ENCODE measurements at regions not wholly inside any gene's neighbourhood (a gene's known extent, or its start where the extent isn't known, plus 50 kb on each side); places are given as distances from the start of the nearest gene placed in this dataset.
"Not testable (repeated sequence)": the region's sequence is repeated elsewhere in the genome, so short reads cannot be mapped to it uniquely, and the experiment has no call there.

DNA sequence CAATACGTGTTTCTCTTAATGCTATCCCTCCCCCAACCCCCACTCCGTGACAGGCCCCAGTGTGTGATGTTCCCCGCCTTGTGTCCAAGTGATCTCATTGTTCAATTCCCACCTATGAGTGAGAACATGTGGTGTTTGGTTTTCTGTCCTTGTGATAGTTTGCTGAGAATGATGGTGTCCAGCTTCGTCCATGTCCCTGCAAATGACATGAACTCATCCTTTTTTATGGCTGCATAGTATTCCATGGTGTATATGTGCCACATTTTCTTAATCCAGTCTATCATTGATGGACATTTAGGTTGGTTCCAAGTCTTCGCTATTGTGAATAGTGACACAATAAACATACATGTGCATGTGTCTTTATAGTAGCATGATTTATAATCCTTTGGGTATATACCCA, 52.5 kb downstream of the KIAA0408 start:
- not testable (repeated sequence) for H3K27me3 ChIP-seq; H3K9me3 ChIP-seq (ENCODE audit: low read depth); H2AFZ ChIP-seq; H3K27ac ChIP-seq; H3K9me2 ChIP-seq (replicated peaks; ENCODE audit: insufficient read depth); H3K4me2 ChIP-seq; H4K20me1 ChIP-seq (ENCODE audit: insufficient read depth, poor library complexity, severe bottlenecking); H3K4me3 ChIP-seq; DNase-seq (ENCODE audit: low spot score); H3K4me1 ChIP-seq (ENCODE audit: insufficient read depth); H3K79me2 ChIP-seq; H3K36me3 ChIP-seq (replicated peaks; ENCODE audit: insufficient read depth, low read depth)
- WGBS (ENCODE audit: low lambda C conversion rate, missing lambda C conversion rate) = 94% methylated on average over 5 of the region's 5 CpGs

DNA sequence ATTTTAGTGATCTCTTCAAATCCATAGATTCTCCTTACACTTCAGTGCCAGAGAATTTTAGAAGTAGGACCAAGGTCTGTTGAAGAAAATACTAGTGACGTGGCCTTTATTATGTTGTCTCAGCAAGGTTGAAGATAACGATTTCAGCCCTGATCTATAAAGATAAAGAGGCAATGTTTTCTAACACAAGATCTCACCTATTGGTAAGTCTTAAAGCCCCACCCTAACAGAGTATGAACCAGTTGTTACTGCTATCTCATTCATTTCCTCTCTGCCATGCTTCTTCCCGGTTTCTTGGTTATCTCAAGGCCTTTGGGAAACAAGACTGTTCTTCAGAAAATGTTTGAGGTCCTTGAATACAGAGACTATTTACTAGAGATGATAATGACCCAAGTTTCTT, 53.1 kb downstream of the KIAA0408 start:
- H4K20me1 ChIP-seq (ENCODE audit: insufficient read depth, poor library complexity, severe bottlenecking) = no peaks in the 10 kb centered on the region
- H3K36me3 ChIP-seq (replicated peaks; ENCODE audit: insufficient read depth, low read depth) = no peaks in the 10 kb centered on the region
- DNase-seq (ENCODE audit: low spot score) = no peak
- no peak overlapping the region for H3K4me2 ChIP-seq
- H3K9me2 ChIP-seq (replicated peaks; ENCODE audit: insufficient read depth) = no peaks in the 10 kb centered on the region
- H3K9me3 ChIP-seq (ENCODE audit: low read depth) = no peaks in the 10 kb centered on the region
- no peak for TF ChIP-seq EZH2phosphoT487 (IDR thresholded peaks at IDR 0.05; ENCODE audit: low read depth, severe bottlenecking, unreplicated experiment)
- TF ChIP-seq, protein P1, sequence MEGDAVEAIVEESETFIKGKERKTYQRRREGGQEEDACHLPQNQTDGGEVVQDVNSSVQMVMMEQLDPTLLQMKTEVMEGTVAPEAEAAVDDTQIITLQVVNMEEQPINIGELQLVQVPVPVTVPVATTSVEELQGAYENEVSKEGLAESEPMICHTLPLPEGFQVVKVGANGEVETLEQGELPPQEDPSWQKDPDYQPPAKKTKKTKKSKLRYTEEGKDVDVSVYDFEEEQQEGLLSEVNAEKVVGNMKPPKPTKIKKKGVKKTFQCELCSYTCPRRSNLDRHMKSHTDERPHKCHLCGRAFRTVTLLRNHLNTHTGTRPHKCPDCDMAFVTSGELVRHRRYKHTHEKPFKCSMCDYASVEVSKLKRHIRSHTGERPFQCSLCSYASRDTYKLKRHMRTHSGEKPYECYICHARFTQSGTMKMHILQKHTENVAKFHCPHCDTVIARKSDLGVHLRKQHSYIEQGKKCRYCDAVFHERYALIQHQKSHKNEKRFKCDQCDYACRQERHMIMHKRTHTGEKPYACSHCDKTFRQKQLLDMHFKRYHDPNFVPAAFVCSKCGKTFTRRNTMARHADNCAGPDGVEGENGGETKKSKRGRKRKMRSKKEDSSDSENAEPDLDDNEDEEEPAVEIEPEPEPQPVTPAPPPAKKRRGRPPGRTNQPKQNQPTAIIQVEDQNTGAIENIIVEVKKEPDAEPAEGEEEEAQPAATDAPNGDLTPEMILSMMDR (IDR thresholded peaks at IDR 0.05; ENCODE audit: poor library complexity) = no peak
- TF ChIP-seq EZH2 (IDR thresholded peaks at IDR 0.05; ENCODE audit: borderline replicate concordance) = no peak
- no peaks in the 10 kb centered on the region for H3K79me2 ChIP-seq
- WGBS (ENCODE audit: low lambda C conversion rate, missing lambda C conversion rate) = 49% methylated on average over 3 of the region's 3 CpGs
- H2AFZ ChIP-seq = no peak overlapping the region
- H3K4me1 ChIP-seq (ENCODE audit: insufficient read depth) = no peaks in the 10 kb centered on the region
- no peak overlapping the region for H3K27ac ChIP-seq
- no peaks in the 10 kb centered on the region for H3K27me3 ChIP-seq
- H3K4me3 ChIP-seq = no peak overlapping the region

DNA sequence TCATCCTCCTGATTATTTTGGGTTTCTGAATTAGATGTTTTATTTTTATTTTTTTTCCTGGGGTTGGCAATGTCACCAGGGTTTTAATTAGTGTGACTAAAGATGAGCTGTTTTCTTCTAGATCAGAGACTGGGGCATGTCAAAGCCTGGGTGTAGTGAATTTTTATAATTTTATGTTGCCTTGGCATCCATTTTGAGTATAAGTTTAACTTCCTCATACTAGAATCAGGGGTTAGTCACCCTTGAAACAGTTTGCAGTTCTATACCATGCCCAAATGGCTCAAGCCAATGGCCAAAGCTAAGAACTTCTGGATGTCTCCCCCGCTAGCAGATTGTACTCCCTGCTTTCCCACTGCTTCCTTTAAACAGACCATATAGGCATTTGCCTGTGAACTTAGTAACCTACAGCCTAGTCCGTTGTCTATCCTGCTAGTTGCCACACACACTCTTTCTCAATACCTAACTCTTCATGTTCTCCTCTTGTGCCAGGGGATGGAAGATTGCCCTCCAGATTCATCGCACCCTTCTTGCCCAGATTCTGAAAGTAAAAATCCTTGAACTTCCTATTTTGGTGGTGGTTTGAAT, 54.5 kb downstream of the KIAA0408 start:
- 57% methylated on average over 3 of the region's 3 CpGs for WGBS (ENCODE audit: low lambda C conversion rate, missing lambda C conversion rate)
- Histone ChIP-seq H3K9me2 (replicated peaks; ENCODE audit: insufficient read depth) (no peaks in the 10 kb centered on the region), H3K27me3 (no peaks in the 10 kb centered on the region), H3K4me1 (ENCODE audit: insufficient read depth) (no peaks in the 10 kb centered on the region), H3K4me2 (no peak overlapping the region), H3K4me3 (no peak overlapping the region), H2AFZ (no peak overlapping the region), H3K36me3 (replicated peaks; ENCODE audit: insufficient read depth, low read depth) (no peaks in the 10 kb centered on the region), H4K20me1 (ENCODE audit: insufficient read depth, poor library complexity, severe bottlenecking) (no peaks in the 10 kb centered on the region), H3K79me2 (no peaks in the 10 kb centered on the region), H3K9me3 (ENCODE audit: low read depth) (no peaks in the 10 kb centered on the region), H3K27ac (no peak overlapping the region)
- no peak for DNase-seq (ENCODE audit: low spot score)
- TF ChIP-seq EZH2 (IDR thresholded peaks at IDR 0.05; ENCODE audit: borderline replicate concordance) (no peak), EZH2phosphoT487 (IDR thresholded peaks at IDR 0.05; ENCODE audit: low read depth, severe bottlenecking, unreplicated experiment) (no peak)
- TF ChIP-seq, protein P1 (IDR thresholded peaks at IDR 0.05; ENCODE audit: poor library complexity) = no peak

DNA sequence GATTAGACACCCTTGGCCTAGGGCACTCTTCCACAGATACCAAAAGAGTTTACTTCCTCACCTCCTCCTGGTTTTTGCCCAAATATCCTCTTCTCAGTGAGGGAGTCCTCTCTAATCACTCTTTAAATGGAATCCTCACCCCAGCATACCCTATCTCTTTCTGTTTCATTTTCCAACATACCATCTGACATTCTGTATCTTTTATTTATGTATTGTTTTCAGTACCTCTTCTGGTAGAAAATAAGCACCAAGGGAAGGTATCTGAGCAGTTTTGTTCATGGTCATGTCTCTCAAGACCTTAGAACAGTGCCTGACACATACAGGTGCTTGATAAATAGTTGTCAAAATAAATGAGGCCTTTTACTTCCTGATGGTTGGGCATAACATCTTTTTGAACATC, 55.1 kb downstream of the KIAA0408 start:
- no peak for DNase-seq (ENCODE audit: low spot score)
- no peaks in the 10 kb centered on the region for H3K36me3 ChIP-seq (replicated peaks; ENCODE audit: insufficient read depth, low read depth)
- no peak overlapping the region for H3K4me3 ChIP-seq
- H3K4me2 ChIP-seq = no peak overlapping the region
- no peaks in the 10 kb centered on the region for H4K20me1 ChIP-seq (ENCODE audit: insufficient read depth, poor library complexity, severe bottlenecking)
- no peak overlapping the region for H2AFZ ChIP-seq
- H3K9me3 ChIP-seq (ENCODE audit: low read depth) = no peaks in the 10 kb centered on the region
- no peaks in the 10 kb centered on the region for H3K9me2 ChIP-seq (replicated peaks; ENCODE audit: insufficient read depth)
- no peaks in the 10 kb centered on the region for H3K79me2 ChIP-seq
- H3K27me3 ChIP-seq = no peaks in the 10 kb centered on the region
- H3K27ac ChIP-seq = no peak overlapping the region
- H3K4me1 ChIP-seq (ENCODE audit: insufficient read depth) = no peaks in the 10 kb centered on the region
- TF ChIP-seq EZH2phosphoT487 (IDR thresholded peaks at IDR 0.05; ENCODE audit: low read depth, severe bottlenecking, unreplicated experiment) (no peak), EZH2 (IDR thresholded peaks at IDR 0.05; ENCODE audit: borderline replicate concordance) (no peak)
- TF ChIP-seq, protein P1 (IDR thresholded peaks at IDR 0.05; ENCODE audit: poor library complexity) = no peak
